T1000 (cell line): ENCODE measurements at regions not wholly inside any gene's neighbourhood (a gene's known extent, or its start where the extent isn't known, plus 50 kb on each side); places are given as distances from the start of the nearest gene placed in this dataset.

Experiments
- DNase-seq: peaks from one replicate; lab custom pipeline; 2025; ENCODE audit warnings: mixed read lengths; lab: John Stamatoyannopoulos, UW

DNA sequence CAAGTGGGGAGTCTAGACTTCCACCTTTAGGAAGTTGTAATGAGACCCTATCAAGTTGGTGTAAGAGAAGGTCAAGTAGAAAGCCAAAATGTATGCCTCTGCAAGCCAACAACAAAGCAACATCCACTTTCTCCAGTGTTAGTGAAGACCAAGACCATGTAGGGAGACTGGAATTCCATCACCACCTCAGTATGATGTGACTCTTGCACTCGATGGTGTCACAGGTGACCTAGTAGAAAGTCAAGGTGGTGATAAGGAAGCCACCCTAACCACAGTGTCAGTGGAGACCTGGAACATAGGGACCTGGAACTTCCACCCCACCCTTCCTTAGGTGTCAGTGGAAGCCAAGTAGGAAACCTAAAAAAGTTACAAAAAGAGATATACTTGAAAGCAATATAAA is 278.1 kb upstream of the KCNMB2 start:
- DNase-seq, result no peak

DNA sequence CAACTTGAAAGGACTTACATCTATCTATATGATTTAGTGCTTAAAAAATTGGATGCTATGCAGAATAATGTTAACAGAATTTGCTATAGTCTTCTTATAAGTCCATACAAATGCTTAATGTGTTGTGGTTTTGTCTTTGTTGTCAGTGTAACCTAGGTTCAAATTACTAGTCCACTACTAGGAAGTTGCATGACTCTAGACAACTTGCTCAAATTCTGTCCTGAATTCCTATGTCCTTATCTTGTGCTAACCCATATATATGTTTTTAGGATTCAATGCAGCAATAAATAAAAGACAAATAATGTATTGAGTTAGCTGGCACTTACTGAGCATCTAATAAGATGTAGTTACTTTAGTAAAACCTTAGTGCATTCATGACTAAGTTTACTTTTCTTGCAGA is 276.5 kb upstream of the KCNMB2 start:
- no peak for DNase-seq

DNA sequence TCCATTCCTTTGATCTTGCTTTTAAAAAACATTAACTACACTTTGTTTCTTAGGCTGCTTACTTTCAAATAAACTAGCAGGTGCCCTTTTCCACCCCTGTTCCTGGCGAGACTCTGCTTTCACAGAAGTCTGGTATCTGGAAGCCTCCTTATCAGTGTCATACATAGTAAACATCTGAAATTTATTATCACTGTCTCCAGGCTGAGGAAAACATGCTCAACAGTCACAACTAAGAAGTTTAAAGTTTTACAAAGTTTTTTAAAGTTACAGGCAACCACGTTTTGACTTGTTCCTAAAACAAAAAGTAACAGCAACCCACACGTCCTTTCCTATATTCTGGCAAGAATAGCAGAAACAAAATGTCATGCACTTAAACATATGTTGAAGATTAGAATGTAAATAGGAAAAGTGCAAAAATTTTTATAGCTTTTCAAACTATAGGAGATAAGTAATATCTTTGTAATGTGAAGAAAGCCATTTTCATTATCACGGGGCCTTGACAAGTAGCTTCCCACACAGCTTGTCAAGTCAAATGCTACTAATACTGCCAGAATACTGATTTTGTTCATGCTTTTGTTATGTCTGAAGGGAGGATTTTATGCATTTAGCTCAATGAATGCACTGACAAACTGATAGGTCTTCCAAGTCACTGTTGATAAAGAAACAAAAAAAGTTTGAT is 275.2 kb upstream of the KCNMB2 start:
- DNase-seq, result no peak

DNA sequence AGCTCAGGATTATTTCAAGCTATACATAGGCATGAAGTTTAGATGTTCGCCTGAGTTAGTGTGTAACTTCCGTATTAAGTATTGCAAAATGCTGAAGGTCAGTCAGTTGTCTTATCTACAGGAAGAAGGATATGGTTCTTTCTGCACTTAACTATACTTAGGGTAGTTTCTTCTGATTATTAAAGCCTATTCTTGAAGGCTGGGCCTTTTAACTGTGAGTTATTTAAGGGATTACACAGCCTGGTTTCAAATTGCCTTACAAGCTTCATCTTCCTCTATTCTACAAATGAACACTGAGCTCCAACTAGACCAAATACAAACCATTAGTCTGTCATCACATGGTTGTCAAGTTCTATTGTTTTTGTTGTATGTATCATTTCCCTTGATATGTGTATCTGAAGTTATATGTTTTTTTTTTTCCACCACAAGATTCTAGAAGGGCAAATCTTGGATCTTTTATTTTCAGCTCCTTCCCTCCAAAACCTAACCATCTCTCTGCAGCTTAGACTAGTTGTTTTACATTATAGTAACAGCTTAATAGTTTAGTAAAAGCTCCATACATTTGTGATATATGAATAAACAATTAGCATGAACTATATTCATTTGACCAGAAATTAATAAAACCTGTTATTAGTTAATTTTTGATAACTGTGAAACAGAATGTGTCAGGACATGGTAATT is 272.9 kb upstream of the KCNMB2 start:
- DNase-seq, result no peak

DNA sequence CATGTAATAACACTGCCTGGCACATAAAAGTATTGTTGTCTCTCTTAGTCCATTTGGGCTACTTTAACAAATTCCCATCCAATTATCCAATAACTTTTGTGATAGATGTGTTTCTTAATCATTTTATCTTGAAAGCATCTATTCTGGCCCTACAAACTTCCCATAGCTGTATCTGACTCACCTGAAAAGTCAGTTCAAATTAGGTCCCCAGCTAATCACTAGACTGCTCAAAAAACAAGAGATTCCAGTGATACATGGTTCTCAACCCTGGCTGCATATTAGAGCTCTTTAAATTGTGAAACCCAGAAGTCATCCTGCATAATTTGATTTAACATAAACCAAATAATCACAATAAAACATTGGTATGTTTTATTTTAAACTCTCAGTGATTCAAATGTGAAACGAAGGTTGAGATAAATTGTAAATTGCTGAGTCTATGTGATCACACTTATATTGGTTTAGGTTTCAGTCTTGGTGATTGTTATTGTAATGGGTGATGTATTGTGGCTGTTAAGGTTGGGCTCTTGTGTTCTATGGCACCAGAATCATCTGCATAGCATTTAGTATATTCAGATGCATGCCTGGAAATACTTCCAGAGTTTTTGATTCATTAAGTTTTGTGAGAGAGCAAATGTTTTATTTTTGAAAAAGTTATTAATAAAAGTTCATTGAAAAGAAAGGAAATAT is 268.9 kb upstream of the KCNMB2 start:
- no peak for DNase-seq

DNA sequence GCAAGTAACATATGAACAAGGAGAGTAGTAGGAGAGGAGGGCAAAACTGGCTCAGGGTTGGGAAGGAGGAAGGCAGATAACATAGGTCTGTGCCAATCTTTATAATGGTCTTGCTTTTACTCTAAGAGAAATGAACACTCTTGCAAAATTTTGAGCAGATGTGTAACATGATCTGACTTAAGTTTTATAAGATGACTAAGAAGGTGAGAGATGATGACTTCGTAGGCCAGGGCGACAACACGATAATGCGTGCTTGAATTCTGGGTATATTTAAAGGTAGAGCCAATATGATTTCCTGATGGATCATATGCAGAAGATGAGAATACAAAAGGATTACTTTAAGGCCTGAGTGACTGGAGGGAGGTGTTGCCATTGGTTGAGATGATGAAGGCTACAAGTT is 265.4 kb upstream of the KCNMB2 start:
- DNase-seq, result no peak

DNA sequence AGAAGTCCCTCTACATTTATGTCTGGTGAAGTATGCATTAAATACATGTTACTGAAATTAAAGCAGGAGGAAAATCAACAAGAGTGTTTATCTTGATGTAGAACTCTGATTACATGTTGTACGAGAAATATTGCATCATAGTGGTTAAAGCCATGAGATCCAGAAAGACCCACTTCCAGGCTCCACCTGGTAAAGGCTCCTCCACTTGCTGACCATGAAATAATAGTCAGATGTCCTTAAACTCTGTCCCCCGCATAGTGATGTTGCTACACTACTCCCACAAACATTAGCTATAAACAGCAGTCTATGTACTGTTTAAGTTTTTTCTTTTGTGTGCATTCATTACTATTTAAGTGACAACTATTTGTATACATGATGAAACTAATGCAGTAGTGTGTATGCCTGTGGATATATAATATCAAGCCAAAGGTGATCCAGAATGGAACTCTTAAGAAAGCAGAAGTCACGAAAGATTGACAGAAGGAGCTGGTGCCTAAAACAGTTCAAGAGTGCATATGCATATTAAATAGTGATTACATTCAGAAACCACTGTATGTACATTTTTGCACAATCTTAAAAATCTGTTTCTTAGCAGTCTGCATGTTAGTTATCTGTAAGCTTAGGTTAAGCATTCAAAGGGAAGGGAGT is 264.4 kb upstream of the KCNMB2 start:
- no peak for DNase-seq

DNA sequence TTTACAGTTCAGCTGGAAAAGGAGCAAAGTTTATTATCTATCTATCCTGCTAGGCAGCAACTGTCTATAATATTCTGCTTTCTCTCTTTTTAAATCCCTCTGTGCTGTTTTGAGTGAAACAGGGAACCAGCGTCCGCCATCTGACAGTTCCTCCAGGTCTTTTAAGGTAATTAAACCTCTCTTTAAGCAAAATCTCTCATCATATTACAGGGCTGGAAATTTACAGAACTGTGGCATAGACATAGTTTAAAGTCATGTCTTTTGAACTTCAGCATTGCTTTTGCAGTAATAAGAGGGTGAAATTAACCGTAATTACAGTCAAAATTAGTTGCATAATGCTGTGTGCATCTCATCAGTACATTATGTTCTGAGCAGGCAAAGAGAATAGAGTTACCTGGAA is 263.4 kb upstream of the KCNMB2 start:
- no peak for DNase-seq

DNA sequence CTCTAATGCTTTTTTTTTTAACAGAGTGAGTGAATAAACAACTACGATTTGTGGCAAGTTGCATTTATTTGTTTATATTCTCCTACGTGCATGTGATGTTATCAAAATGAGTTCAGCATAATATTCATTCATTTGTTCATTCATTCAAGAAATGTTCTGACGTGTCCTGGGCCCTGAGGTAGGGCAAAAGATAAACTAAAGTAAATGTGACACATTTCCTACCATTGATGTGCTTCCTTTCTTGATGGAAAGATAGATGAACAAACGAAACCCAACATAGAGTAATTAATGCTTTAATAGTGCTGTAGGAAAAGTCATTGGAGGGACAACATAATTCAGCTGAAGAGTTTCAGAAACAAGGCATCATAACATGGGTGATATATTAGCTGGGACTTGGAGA is 261.5 kb upstream of the KCNMB2 start:
- no peak for DNase-seq

DNA sequence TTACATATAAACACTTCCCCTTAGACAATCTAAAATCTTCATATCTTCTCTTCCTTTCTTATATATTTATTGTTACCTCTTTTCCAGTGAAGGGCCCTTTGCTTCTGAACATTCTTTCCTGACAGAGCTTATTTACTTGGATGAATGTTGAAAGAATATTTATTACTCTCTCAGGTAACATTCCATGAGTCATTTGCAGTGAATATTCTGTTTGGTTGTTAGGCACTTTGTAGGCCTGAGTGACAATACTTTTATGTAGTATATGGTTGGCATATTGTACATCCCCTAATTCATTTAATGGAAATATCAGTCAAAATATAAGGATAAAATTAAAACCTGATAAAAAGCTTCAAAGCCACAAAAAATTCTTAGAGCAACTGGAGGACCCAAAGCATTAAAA is 260.9 kb upstream of the KCNMB2 start:
- DNase-seq, result no peak

DNA sequence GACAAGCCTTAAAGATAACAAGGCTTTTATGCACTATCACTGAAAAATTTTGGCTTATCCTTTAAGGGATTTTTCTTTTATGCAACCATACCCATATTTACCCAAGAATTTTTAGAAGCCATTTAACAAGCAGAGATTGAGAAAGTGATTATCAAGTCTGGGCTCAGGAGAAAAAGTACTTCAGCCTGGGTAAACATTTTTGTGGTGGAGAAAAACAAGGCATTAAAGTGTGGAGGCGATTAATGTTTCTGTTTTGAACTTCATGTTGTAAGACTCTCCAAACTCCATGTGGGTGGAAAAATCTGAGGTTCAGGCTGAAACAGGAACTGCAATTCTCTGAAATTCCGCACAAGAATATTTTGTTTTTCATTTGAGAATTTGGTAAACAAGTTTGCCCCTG is 260.4 kb upstream of the KCNMB2 start:
- no peak for DNase-seq

DNA sequence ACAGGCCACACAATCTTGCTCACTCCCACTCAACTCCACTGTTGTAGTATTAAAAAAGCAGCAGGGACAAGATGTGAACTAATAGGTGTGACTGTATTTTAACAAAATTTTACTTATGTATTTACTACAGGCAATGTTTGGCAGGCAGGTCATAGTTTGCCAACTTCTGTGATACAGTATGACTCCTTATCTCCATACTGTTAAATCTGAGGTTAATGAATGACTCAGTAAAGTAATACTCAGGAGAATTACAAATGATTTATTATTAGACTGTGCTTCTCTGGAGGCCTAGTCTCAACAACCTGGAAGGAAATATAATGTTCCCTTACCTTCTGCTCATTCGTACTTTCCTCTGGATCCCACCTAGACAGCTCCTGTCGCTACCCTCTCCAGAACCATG is 258.6 kb upstream of the KCNMB2 start:
- DNase-seq, result no peak

DNA sequence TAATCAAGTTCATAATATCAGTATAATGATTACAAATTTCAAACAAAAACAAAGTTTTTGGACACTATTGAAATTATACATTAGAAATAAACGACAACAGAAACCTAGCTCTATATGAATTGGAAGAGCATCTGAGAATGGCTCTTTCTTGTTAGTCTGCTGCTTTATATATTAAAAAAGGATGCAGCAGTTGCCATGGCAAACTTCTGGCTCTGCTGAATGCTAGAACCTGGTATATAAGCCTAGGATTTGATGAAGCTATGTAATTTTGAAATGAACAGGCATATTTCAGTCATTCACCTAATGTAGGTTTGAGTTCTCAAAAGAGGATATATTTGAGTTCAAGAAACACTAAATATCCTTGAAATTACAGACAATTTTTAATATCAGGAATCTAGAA is 252.7 kb upstream of the KCNMB2 start:
- DNase-seq, result no peak

DNA sequence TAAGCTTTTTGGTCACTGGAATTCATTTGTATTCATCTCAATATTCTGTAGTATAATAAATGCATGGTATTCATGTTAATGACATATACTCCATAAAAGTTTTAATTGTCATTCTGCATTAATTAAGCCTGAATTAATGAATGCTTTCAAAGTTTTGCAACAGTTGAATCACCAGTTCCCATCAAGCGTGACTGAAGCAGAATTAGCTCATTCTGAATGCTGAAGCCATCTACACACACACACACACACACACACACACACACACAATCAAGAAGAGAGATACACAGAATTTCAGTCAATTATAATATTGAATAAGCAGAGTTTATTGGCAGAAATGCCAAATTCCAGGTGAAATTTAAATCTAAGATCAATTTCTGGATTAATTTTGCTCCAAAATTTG is 252.1 kb upstream of the KCNMB2 start:
- no peak for DNase-seq

DNA sequence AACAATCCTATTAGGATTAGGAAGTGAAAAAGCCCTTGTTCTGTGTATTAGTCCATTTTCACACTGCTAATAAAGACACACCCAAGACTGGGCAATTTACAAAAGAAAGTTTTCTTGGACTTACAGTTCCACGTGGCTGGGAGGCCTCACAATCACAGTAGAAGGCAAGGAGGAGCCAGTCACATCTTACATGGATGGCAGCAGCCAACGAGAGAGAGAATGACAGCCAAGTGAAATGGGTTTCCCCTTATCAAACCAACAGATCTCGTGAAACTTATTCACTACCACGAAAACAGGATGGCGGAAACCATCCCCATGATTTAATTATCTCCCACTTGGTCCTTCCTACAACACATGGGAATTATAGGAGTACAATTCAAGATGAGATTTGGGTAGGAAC is 248.2 kb upstream of the KCNMB2 start:
- no peak for DNase-seq

DNA sequence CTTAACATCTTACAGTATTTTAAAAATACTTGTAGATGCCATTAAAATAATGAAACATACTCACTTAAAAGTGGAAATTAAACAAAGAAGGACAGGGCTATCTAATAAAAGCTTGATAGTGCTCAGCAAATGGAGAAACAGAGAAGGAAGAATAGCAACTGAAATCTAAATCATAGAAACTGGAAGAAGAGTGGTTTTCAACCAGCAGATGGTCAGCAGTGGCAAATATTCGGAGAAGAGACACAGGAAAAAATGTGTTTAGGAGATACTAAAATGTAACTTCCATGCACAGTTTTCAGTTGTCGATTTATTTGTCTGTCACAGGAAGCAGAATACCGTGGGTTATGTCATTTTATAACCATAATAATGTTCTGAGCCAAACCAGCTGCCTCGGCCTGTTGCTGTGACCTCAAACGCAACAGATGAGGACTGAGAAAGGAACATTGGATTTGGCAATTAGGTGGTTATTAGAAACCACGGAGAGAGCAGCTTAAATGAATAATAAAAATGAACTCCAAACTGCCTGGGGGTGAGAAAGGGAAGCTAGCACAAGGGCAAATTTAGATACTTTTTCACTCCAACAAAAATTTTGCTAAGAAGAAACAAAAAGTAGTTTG is 246.6 kb upstream of the KCNMB2 start:
- DNase-seq, result no peak

DNA sequence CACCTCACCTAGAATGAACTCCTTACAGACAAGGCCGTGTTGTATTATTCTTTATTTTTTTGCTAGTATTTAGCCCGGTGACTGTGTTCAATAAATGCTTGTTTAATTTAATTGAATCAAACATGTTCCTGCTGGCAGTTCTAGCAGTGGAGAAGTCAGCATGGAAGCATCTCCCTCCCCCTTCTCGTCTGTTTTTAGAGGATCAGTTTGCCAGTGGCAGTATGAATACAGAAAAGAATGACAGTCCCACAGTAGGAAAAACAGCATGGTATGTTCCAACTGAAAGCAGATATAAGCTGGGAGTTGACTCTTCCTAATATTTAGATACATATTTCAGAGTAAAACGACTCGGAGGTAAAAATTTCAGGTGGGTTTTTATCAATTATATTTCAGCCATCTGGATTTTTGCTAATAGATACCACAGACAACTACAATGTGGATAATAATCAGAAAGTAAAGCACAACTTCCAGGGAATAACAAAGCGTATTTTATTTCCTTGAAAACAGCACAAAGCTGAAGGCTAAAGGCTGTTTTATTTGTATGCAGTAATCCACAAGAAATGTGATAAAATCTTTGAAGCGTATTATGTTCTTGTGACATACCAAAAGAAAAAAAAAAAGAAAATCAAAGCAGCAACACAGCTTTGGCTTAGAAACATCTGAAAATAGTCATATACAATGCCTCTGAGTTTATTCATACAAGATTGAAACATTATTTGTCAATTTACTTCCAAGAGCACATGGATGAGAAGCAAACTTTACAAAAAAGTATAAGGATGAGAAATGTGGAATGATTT is 244.5 kb upstream of the KCNMB2 start:
- DNase-seq, result no peak

DNA sequence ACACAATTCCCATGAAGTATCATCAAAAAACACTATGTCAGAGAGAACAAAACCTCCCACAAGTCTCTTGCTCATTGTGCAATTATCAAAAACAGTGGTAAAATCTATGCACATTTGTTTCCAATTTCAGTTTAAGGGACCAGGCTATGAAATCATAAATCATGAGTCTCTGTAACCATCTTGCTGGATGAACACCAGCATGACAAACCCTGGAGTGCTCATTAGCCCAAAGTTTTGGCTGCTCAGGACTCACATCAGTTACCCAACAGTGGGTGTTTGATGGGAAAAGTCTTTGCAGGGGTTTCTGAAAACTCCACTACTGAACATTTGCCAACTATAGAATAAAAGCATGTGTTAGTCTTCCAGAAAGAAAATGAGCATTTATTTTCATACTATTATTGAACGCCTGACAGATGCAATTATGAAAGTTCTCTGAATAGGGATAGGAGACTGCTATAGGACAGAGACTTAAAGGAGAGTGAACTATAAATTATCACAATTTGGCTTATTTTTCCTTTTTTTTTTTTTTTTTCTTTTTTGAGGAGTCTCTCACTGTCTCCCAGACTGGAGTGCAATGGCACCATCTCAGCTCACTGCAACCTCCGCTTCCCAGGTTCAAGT is 240.8 kb upstream of the KCNMB2 start:
- DNase-seq, result no peak

DNA sequence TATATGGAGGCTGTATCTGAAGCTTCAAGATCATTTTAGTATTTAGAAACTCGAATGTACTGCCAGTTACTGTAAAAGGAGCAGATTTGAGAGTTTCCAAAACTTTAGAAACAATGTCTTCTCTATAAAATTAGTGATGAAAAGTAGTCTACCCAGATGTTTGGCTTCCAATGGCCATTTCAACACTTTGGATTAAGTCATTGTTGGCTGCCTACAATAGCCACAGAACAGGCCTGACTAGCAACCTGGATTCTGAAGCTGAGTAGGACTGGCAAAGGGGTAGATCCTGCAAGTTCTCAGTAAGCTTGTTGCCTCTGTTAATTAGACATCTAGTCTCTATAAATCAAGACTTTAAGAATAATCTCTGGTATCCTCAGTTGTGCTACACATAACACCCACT is 239.0 kb upstream of the KCNMB2 start:
- DNase-seq, result no peak

DNA sequence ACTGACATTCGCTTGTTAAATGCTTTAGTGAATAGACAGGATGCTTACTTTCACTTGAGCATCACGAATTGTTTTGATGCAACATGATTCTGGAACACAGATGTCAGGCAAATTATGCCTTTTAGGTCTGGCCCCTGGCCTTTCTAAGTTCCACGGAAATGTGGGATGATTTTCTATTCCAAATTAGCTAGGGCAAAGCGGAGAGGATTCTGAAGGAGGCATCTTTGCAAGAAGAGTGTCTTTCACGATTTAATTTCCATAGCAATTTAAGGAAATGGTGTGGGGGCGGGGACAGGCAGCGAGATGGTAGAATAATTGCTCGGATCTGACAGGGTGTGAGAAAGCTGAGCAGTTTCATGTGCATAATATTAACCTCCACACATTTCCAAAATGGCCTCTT is 238.5 kb upstream of the KCNMB2 start:
- DNase-seq, result no peak

DNA sequence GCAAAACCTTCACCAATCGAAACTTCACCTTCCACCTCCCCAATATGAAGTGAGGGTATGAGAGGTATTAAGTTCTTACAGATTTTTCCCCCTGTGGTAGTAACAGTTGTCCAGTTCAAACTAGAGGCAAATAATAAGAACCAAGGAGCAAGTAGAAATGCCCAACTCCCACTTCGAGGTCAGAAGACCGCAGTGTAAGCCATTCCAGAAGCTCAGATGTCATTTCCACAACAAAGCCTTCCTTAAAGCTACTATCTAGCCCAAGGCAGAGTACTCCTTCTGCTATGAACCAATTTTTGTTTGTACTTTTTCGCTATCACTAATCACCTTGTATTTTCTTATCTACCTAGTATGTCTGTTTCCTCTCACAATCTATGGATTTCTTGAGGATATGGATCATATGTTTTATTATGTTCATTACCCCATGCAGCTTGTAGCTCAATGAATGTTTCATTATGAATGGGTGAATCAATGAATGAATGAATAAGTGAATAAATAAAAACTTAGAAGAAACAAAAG is 235.7 kb upstream of the KCNMB2 start:
- no peak for DNase-seq
